NCI-H2107 treated with DMSO at 0.1 percent for 48 hours (cell line): ENCODE measurements at regions not wholly inside any gene's neighbourhood (a gene's known extent, or its start where the extent isn't known, plus 50 kb on each side); places are given as distances from the start of the nearest gene placed in this dataset.

ENCODE experiments used
- DNase-seq: peaks from one replicate; lab custom pipeline; 2025; ENCODE audit not compliant: unreplicated experiment; lab: John Stamatoyannopoulos, UW

GRCh38 chr6:77535172-77535571 lies 71.9 kb upstream of the HTR1B start:
- no peak for DNase-seq

- no peak for DNase-seq
These were observed 73.4 kb upstream of the HTR1B start for GRCh38 chr6:77536701-77537100.

GRCh38 chr6:77543601-77544000 lies 80.3 kb upstream of the HTR1B start:
- DNase-seq, result no peak

GRCh38 chr6:77548190-77548589 lies 84.9 kb upstream of the HTR1B start:
- DNase-seq, result no peak

- no peak for DNase-seq
These were observed 85.5 kb upstream of the HTR1B start for GRCh38 chr6:77548662-77549366.

- DNase-seq, result no peak
These were observed 87.8 kb upstream of the HTR1B start for GRCh38 chr6:77551135-77551534.

- peak; percentile 0 for DNase-seq
These were observed 91.0 kb upstream of the MEI4 start for GRCh38 chr6:77561768-77562314.

- DNase-seq, result no peak
These were observed 87.5 kb upstream of the MEI4 start for GRCh38 chr6:77565370-77565769.

- DNase-seq, result no peak
These were observed 86.6 kb upstream of the MEI4 start for GRCh38 chr6:77566235-77566634.

GRCh38 chr6:77568570-77568969 lies 84.3 kb upstream of the MEI4 start:
- DNase-seq, result no peak

GRCh38 chr6:77573843-77574242 lies 79.0 kb upstream of the MEI4 start:
- no peak for DNase-seq

- DNase-seq, result no peak
These were observed 64.9 kb upstream of the MEI4 start for GRCh38 chr6:77587963-77588362.
